SH-SY5Y (cell line): ENCODE measurements at regions not wholly inside any gene's neighbourhood (a gene's known extent, or its start where the extent isn't known, plus 50 kb on each side); places are given as distances from the start of the nearest gene placed in this dataset.

Experiments
- GATA2 ChIP-seq: IDR thresholded peaks from 2 replicates; pipeline ENCODE4 v1.6.1; 2011; ENCODE audit warnings: mild to moderate bottlenecking, low read depth, low read length
- GATA3 ChIP-seq: IDR thresholded peaks from 2 replicates; pipeline ENCODE4 v1.6.1; 2011; ENCODE audit warnings: low read depth, mild to moderate bottlenecking, low read length, moderate library complexity

- TF ChIP-seq GATA3 (no peak), GATA2 (no peak)
Observed at GRCh38 chr13:109938255-109938936, 152.0 kb upstream of the IRS2 start.
